ENCODE measurements at regions not wholly inside any gene's neighbourhood (a gene's known extent, or its start where the extent isn't known, plus 50 kb on each side); places are given as distances from the start of the nearest gene placed in this dataset.

DNA sequence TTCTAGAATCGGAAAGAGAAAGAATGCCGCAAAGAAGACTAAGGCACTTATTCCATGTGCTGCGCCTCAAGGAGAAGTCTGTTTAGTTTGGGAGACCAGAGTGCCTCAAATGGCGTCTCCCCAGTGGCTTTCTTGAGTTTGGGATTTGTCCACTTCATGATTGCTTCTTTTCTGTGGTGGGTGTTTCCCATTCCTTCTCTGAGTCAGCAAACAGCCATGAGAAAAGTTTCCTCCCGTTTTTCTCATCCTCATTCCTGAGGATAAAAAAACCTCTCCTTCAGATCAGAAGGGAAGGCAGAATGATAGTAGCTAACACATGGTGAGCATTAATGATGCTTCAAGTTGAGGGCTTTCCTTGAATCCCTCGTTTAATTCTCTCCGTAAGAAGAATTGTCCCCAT lies 275.9 kb upstream of the WWC1 start:
- no peaks in the 10 kb centered on the region for H3K9me3 Mint-ChIP-seq
- H3K4me3 Mint-ChIP-seq: no peak overlapping the region
- H3K4me1 Mint-ChIP-seq: no peaks in the 10 kb centered on the region
- no peak for ATAC-seq (replicated peaks; ENCODE audit: extremely low read depth, poor library complexity, severe bottlenecking)
- no peaks in the 10 kb centered on the region for H3K36me3 Mint-ChIP-seq (ENCODE audit: insufficient read depth)
- peaks cover 2% of the 10 kb centered on the region for H3K27me3 Mint-ChIP-seq
- DNase-seq (ENCODE audit: low spot score in 2 of 2): no peak
- H3K27ac Mint-ChIP-seq (ENCODE audit: low read depth): no peak overlapping the region

DNA sequence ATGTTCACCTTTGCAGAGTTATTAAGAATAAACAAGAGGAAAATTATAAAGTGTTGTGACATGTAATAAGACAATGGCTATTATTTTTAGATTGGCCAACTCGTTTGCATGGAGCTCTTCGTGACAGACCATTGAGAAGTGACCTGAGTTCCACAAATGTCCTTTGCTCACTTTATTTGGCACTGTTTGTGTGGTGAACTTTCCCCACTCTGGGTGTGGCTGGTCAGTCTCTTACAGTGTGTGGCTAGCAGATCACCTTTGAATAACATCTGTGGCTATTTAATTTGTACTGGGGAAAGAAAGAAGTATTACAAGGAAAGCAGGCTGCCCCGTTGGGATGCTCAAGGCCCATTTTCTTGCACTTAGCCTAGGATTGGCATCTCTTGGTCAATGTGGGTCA lies 274.1 kb upstream of the WWC1 start:
- H3K4me1 Mint-ChIP-seq: no peaks in the 10 kb centered on the region
- no peak overlapping the region for H3K27ac Mint-ChIP-seq (ENCODE audit: low read depth)
- DNase-seq (ENCODE audit: low spot score in 2 of 2) (no peak), ATAC-seq (replicated peaks; ENCODE audit: extremely low read depth, poor library complexity, severe bottlenecking) (no peak)
- no peaks in the 10 kb centered on the region for H3K27me3 Mint-ChIP-seq
- H3K9me3 Mint-ChIP-seq: no peaks in the 10 kb centered on the region
- H3K4me3 Mint-ChIP-seq: no peak overlapping the region
- no peaks in the 10 kb centered on the region for H3K36me3 Mint-ChIP-seq (ENCODE audit: insufficient read depth)

DNA sequence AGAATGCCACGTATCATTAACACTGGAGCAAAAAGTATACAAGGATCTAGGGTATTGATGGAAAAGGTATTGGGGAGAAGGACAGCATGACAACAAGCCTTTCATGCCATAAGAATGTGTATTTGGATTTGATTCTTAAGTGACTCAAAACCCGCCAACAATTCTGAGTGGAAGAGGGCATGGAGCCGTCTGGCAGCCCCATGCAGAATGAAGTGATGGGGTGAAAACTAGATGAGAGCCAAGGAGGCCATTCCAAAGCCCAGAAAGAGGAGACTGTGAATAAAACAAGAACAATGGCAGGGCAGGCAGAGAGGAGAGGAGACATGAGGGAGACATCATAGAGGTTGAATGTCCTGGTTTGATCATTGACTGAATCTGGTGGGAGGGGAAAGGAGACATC lies 272.3 kb upstream of the WWC1 start:
- Mint-ChIP-seq H3K27ac (ENCODE audit: low read depth) (no peak overlapping the region), H3K36me3 (ENCODE audit: insufficient read depth) (no peaks in the 10 kb centered on the region), H3K4me3 (no peak overlapping the region), H3K9me3 (no peaks in the 10 kb centered on the region), H3K4me1 (no peaks in the 10 kb centered on the region), H3K27me3 (no peaks in the 10 kb centered on the region)
- DNase-seq (ENCODE audit: low spot score in 2 of 2): no peak
- no peak for ATAC-seq (replicated peaks; ENCODE audit: extremely low read depth, poor library complexity, severe bottlenecking)

DNA sequence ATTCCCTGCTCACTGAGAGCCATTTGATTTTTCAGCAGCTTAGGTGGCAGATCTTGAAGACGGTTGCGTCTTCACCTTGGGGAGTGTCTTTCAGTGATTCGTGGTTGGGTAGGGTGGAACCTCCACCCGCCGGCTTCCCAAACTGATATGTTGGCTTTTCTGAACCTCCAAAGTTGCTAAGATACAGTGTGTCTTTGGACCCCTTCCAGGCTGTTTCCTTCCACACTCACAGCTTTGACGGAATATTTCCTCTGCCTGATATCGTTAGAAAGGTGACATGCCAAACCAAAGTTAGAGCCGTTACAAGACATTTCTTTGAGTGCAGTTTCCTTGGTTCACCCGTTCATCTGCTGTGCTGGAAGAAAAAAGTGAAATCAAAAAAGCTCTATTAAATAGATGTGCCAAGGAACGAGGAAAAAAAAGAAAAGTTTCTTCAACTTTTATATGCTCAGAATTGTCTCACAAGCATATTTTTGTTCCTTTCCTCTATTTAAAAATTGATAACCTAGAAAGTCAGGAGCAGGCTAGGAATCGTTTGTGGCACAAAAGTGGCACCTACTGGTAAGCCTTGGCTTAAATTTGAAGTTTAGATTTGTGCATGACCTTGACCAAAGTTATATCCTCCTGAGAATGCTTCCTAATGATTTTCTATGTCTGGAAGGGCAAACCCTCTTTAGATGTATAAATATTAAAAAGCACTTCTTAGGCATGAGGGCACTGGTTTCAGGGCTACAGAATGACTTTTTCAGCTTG lies 270.7 kb upstream of the WWC1 start:
- Mint-ChIP-seq H3K27ac (ENCODE audit: low read depth) (no peak overlapping the region), H3K4me1 (no peaks in the 10 kb centered on the region), H3K27me3 (no peaks in the 10 kb centered on the region), H3K4me3 (no peak overlapping the region), H3K36me3 (ENCODE audit: insufficient read depth) (no peaks in the 10 kb centered on the region), H3K9me3 (no peaks in the 10 kb centered on the region)
- ATAC-seq (replicated peaks; ENCODE audit: extremely low read depth, poor library complexity, severe bottlenecking) (no peak), DNase-seq (ENCODE audit: low spot score in 2 of 2) (no peak)

DNA sequence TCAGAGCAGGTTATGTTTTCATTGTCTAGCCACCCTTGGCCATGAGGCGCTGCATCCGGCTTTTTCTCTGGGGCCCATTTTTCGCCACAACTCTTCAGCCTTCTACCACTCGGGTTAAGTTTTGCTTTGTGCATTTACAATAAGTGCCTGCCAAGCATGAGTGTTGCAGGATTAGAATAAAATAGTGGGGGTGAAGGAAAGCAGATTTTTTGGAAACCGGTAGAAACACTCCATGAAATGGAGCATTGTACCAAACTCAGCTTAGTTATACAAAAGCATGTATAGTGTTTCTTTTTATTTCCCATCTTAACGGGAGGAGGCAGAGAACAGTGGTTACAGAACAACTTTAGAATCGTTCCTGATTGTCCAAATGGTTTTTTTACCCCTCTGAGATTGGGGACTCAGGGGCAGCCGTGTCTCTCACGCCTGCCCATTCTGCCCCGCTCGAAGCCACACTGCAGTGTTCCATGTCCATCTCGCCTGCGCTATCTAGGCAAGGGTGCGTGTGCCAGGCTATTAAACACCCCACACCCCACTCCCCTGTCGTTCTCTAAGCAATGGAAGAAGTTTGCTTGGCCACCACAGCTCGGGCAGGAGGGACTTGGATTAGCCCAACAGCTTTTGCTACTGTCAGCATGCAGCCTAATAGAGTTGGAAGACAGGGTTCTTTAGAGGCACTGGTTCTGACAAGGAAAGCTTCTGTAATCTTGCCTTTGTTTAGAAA lies 268.8 kb upstream of the WWC1 start:
- H3K4me1 Mint-ChIP-seq: no peaks in the 10 kb centered on the region
- no peaks in the 10 kb centered on the region for H3K27me3 Mint-ChIP-seq
- no peak for ATAC-seq (replicated peaks; ENCODE audit: extremely low read depth, poor library complexity, severe bottlenecking)
- H3K4me3 Mint-ChIP-seq: no peak overlapping the region
- H3K27ac Mint-ChIP-seq (ENCODE audit: low read depth): no peak overlapping the region
- no peaks in the 10 kb centered on the region for H3K9me3 Mint-ChIP-seq
- H3K36me3 Mint-ChIP-seq (ENCODE audit: insufficient read depth): no peaks in the 10 kb centered on the region
- DNase-seq (ENCODE audit: low spot score in 2 of 2): no peak

DNA sequence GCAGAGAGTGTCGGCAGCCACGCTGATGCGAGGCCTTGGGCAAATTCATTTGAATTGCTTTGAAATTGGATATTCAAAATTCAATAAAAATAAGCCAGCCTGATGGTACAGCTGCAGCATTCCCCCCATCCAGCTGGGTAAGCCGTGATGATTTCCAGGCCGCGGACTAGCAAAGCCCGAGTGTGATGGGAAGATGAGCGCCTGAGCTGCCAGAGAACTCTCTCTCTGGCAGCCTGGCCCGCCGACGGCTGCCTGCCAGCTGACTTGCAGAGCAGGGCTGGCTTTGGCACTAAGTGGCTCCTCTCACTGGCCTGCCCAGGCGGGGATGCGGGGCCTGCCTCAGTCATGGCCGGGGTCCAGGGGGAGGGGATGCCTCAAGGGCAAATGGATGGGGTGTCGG lies 268.3 kb upstream of the WWC1 start:
- no peak for DNase-seq (ENCODE audit: low spot score in 2 of 2)
- Mint-ChIP-seq H3K27ac (ENCODE audit: low read depth) (no peak overlapping the region), H3K36me3 (ENCODE audit: insufficient read depth) (no peaks in the 10 kb centered on the region), H3K27me3 (no peaks in the 10 kb centered on the region), H3K4me1 (no peaks in the 10 kb centered on the region), H3K9me3 (no peaks in the 10 kb centered on the region), H3K4me3 (no peak overlapping the region)
- no peak for ATAC-seq (replicated peaks; ENCODE audit: extremely low read depth, poor library complexity, severe bottlenecking)

DNA sequence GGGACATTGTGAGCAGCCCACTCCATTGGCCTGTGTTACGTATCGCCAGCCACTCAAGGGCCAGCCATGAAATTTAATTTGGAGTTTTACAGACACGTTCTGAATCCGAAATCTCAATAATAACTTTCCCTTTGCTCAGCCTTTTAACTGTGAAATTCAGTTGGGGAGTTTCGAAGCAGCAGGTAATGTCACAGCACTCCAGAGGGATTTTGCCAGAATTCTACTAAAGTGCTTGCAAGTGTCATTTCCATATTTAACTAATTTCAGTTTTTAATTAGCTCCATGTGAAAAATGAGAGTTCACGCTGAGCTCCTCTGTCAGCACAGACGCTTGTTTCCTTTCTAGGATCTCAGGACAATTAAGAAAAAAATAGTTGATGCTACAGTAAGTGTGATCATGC lies 267.1 kb upstream of the WWC1 start:
- no peaks in the 10 kb centered on the region for H3K27me3 Mint-ChIP-seq
- H3K9me3 Mint-ChIP-seq: no peaks in the 10 kb centered on the region
- H3K4me1 Mint-ChIP-seq: no peaks in the 10 kb centered on the region
- ATAC-seq (replicated peaks; ENCODE audit: extremely low read depth, poor library complexity, severe bottlenecking) (no peak), DNase-seq (ENCODE audit: low spot score in 2 of 2) (no peak)
- H3K36me3 Mint-ChIP-seq (ENCODE audit: insufficient read depth): no peaks in the 10 kb centered on the region
- no peak overlapping the region for H3K27ac Mint-ChIP-seq (ENCODE audit: low read depth)
- H3K4me3 Mint-ChIP-seq: no peak overlapping the region

DNA sequence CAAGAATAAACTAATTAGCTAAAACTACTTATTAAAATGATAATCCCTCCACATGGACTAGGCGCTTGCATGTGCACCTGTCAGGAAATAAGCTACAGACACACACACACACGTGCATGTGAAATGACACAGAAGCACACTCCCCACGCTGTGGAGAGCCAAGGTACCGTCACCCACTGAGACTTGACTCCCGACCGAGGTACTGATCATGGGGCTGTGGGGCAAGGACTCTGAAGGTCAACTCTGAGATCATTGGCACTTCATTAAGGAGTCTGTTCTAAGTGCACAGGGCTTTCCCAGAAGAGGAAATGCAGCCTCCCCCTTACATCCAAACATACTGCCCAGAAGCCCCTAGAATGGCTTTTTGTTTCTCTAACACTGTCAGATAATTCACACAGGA lies 264.4 kb upstream of the WWC1 start:
- ATAC-seq (replicated peaks; ENCODE audit: extremely low read depth, poor library complexity, severe bottlenecking): no peak
- Mint-ChIP-seq H3K27me3 (no peaks in the 10 kb centered on the region), H3K4me1 (no peaks in the 10 kb centered on the region), H3K4me3 (no peak overlapping the region), H3K36me3 (ENCODE audit: insufficient read depth) (no peaks in the 10 kb centered on the region), H3K27ac (ENCODE audit: low read depth) (no peak overlapping the region), H3K9me3 (no peaks in the 10 kb centered on the region)
- DNase-seq (ENCODE audit: low spot score in 2 of 2): no peak

DNA sequence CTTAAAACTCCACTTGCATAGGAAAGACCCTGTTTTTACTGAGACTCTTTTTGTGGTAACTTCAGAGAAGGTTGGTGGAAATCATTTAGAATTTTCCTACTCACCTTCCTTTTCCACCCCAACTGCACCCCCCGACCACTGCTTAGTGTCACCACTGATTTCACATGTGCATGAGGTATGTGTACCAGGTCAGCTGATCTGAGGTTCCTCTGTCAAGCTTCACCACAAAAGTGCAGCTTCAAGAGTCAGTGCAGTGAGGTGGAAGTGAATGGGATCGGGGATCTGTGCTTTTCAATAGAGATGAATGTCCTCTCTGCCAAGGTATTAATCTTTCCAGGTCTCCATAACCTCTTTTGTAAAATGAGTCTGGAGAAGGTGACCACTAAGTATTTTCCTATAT lies 260.5 kb upstream of the WWC1 start:
- ATAC-seq (replicated peaks; ENCODE audit: extremely low read depth, poor library complexity, severe bottlenecking): no peak
- Mint-ChIP-seq H3K4me3 (no peak overlapping the region), H3K36me3 (ENCODE audit: insufficient read depth) (no peaks in the 10 kb centered on the region), H3K9me3 (no peaks in the 10 kb centered on the region), H3K27me3 (no peaks in the 10 kb centered on the region), H3K27ac (ENCODE audit: low read depth) (no peak overlapping the region), H3K4me1 (no peaks in the 10 kb centered on the region)
- DNase-seq (ENCODE audit: low spot score in 2 of 2): no peak

DNA sequence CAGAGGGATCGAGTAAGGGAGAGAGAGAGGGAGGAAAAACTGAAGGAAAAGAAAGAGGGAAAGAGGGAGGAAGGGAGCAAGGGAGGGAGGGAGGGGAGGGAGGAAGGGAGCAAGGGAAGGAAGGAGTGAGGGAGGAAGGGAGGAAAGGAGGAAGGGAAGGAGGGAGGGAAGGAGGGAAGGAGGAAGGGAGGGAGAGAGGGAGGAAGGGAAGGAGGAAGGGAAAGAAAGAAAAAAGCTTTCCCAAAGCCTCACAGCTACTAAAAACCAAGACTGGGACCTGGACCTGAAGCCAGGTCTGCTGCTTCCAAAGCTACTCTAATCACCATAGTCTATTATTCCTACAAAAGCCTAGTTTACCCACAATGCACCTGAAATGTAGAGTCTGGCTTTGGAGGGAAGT lies 259.8 kb upstream of the WWC1 start:
- no peak overlapping the region for H3K4me3 Mint-ChIP-seq
- ATAC-seq (replicated peaks; ENCODE audit: extremely low read depth, poor library complexity, severe bottlenecking): no peak
- no peaks in the 10 kb centered on the region for H3K4me1 Mint-ChIP-seq
- no peak for DNase-seq (ENCODE audit: low spot score in 2 of 2)
- H3K36me3 Mint-ChIP-seq (ENCODE audit: insufficient read depth): no peaks in the 10 kb centered on the region
- H3K27ac Mint-ChIP-seq (ENCODE audit: low read depth): no peak overlapping the region
- no peaks in the 10 kb centered on the region for H3K27me3 Mint-ChIP-seq
- no peaks in the 10 kb centered on the region for H3K9me3 Mint-ChIP-seq

DNA sequence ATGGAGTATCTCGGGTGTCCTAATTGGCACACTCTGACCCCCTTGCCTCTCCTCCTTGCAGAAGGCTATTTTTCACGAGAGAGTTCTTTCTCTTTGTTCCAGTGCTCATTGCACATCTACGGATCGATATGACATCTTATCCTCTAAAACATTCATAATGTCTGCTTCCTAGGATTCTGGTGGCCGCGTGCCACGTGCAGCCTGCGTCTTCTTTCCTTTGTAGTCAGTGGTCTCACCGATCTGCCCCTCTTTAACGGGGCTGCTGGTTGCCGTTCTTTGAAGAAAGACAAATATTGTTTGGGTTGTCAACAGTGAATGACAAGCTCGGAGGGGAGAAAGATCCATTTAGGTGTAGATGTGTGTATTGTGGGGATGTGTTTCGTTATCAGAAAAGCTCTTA lies 252.4 kb upstream of the WWC1 start:
- Mint-ChIP-seq H3K27ac (ENCODE audit: low read depth) (no peak overlapping the region), H3K9me3 (no peaks in the 10 kb centered on the region), H3K4me3 (no peak overlapping the region), H3K4me1 (no peaks in the 10 kb centered on the region), H3K36me3 (ENCODE audit: insufficient read depth) (no peaks in the 10 kb centered on the region), H3K27me3 (peaks cover 19% of the 10 kb centered on the region)
- ATAC-seq (replicated peaks; ENCODE audit: extremely low read depth, poor library complexity, severe bottlenecking) (no peak), DNase-seq (ENCODE audit: low spot score in 2 of 2) (no peak)

DNA sequence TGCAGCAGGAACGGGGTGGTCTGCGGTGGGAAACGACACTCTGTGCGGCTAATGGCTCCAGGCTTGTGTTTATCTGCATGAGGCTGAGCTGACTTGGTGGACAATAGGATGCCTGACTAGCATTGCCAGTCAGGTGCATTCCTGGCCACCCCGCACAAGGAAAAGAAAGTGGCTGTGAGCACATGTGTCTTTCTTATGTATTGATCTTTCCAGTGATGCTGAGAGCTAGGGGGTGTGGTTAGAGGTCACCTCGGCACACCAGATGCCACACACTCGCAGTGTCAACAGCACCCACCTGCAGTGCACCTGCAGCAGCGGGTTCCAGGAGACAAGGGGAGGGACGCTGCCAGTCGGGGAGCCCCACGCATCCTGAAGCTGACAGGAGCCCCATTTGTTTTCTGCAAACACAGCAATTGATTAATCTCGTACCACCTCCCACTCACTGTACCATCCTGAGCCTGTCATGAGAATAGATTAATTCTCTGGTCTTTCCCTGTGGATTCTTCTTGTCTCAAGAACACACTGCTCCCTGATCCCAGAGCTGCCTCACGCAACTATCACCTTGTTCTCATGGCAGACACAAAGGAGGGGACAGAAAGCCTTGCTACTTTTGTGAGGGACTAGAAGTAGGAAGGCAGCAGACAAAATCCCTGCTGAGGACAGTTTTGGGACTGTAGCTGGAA lies 251.7 kb upstream of the WWC1 start:
- no peaks in the 10 kb centered on the region for H3K4me1 Mint-ChIP-seq
- H3K36me3 Mint-ChIP-seq (ENCODE audit: insufficient read depth): no peaks in the 10 kb centered on the region
- H3K9me3 Mint-ChIP-seq: no peaks in the 10 kb centered on the region
- no peak overlapping the region for H3K4me3 Mint-ChIP-seq
- H3K27ac Mint-ChIP-seq (ENCODE audit: low read depth): no peak overlapping the region
- DNase-seq (ENCODE audit: low spot score in 2 of 2): no peak
- no peak for ATAC-seq (replicated peaks; ENCODE audit: extremely low read depth, poor library complexity, severe bottlenecking)
- peaks cover 19% of the 10 kb centered on the region for H3K27me3 Mint-ChIP-seq

DNA sequence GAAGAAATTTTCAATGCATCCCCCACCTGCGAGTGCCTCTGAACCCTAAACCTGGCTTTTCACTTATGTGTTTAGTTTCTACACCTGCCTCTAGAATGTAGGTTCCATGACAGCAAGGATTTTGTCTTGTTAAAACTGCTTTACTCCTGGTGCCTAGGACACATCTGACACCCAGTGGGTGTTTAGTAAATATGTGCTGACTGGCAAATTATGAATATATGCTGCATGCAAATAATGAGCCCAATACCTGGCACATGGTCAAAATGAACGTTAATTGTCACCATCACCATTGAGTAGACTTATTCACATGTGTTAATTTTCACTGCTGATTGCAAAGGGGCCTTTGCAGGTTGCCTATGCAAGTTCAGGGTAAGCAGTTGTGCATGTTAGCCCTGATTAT lies 249.9 kb upstream of the WWC1 start:
- Mint-ChIP-seq H3K27ac (ENCODE audit: low read depth) (no peak overlapping the region), H3K9me3 (no peaks in the 10 kb centered on the region), H3K4me1 (no peaks in the 10 kb centered on the region), H3K27me3 (peaks cover 19% of the 10 kb centered on the region), H3K36me3 (ENCODE audit: insufficient read depth) (no peaks in the 10 kb centered on the region), H3K4me3 (no peak overlapping the region)
- no peak for DNase-seq (ENCODE audit: low spot score in 2 of 2)
- ATAC-seq (replicated peaks; ENCODE audit: extremely low read depth, poor library complexity, severe bottlenecking): no peak
